CD4-positive, alpha-beta T cell (primary cell): ENCODE measurements at regions not wholly inside any gene's neighbourhood (a gene's known extent, or its start where the extent isn't known, plus 50 kb on each side); places are given as distances from the start of the nearest gene placed in this dataset.

ENCODE experiments used
- ATAC-seq: fragments of 200-7000 bp; cut with Tn5 transposase; one replicate; pipeline ENCODE4 v1.10.0; 2022; ENCODE audit warnings: mild to moderate bottlenecking; ENCODE audit not compliant: poor library complexity
- CTCF ChIA-PET: fragments of 350-600 bp; sonication (Branson Sonifier 250); formaldehyde crosslinking; loops from one replicate; lab custom pipeline; 2021; ENCODE audit warnings: antibody characterized with exemption, inconsistent platforms; lab: Charles Lee
- POLR2A ChIA-PET: fragments of 350-600 bp; sonication (Branson Sonifier 250); formaldehyde crosslinking; loops from one replicate; lab custom pipeline; 2021; ENCODE audit warnings: antibody characterized with exemption, inconsistent platforms; lab: Charles Lee
- DNase-seq, 14 experiments: peaks; one replicate each; pipeline ENCODE4 v3.0.0-alpha.2; 2013 to 2020; ENCODE audit warnings: mixed read lengths in 2 of 14
- H3K27ac ChIP-seq, 2 donors: one replicate each; pipeline versions ENCODE4 v1.5.1 to v1.7.0; 2013; ENCODE audit warnings: low read length in 2 of 2, low read depth in 1 of 2, mild to moderate bottlenecking in 1 of 2
- H3K27me3 ChIP-seq, 2 experiments: 1 replicate in 1 of 2; 2 replicates in 1 of 2; pipeline versions ENCODE4 v1.6.1 to v1.7.0; 2013; ENCODE audit warnings: low read length in 2 of 2, control low read depth in 1 of 2, mild to moderate bottlenecking in 1 of 2, moderate library complexity in 1 of 2; ENCODE audit not compliant: insufficient read depth in 2 of 2, control insufficient read depth in 1 of 2
- H3K36me3 ChIP-seq: one replicate; pipeline ENCODE4 v1.6.1; 2013; ENCODE audit warnings: low read length, control low read depth; ENCODE audit not compliant: insufficient read depth
- H3K4me1 ChIP-seq: one replicate; pipeline ENCODE4 v1.6.1; 2013; ENCODE audit warnings: low read length, control low read depth; ENCODE audit not compliant: insufficient read depth
- H3K4me3 ChIP-seq: one replicate; pipeline ENCODE4 v1.5.1; 2013; ENCODE audit warnings: mild to moderate bottlenecking, low read length, moderate library complexity
- H3K9me3 ChIP-seq, 2 experiments: 1 replicate in 1 of 2; 2 replicates in 1 of 2; pipeline versions ENCODE4 v1.6.1 to v1.7.0; 2013; ENCODE audit warnings: low read length in 2 of 2, mild to moderate bottlenecking in 2 of 2, control low read depth in 1 of 2, moderate library complexity in 1 of 2; ENCODE audit not compliant: control insufficient read depth in 1 of 2, insufficient read depth in 1 of 2
- H3K27ac Mint-ChIP-seq: one replicate; pipeline ENCODE4 v1.8.0; 2020; ENCODE audit warnings: mixed read lengths
- H3K27me3 Mint-ChIP-seq: one replicate; pipeline ENCODE4 v1.8.0; 2021; ENCODE audit warnings: mixed read lengths
- H3K36me3 Mint-ChIP-seq: one replicate; pipeline ENCODE4 v1.8.0; 2021; ENCODE audit warnings: low read depth, mixed read lengths
- H3K4me1 Mint-ChIP-seq: one replicate; pipeline ENCODE4 v1.8.0; 2021; ENCODE audit warnings: low read depth, mixed read lengths
- H3K4me3 Mint-ChIP-seq: one replicate; pipeline ENCODE4 v1.8.0; 2020; ENCODE audit warnings: mild to moderate bottlenecking, mixed read lengths
- H3K9me3 Mint-ChIP-seq: one replicate; pipeline ENCODE4 v1.8.0; 2020; ENCODE audit warnings: mixed read lengths
- CTCF ChIP-seq: fragments of 200-600 bp; IDR thresholded peaks from one replicate; pipeline ENCODE4 v1.8.0; 2022; ENCODE audit warnings: antibody characterized with exemption, mild to moderate bottlenecking
- intact Hi-C, 2 experiments: fragments of 100-400 bp; cut with DNase I in 1 of 2; cut with micrococcal nuclease in 1 of 2; formaldehyde crosslinking; loops; one replicate each; pipeline versions ENCODE4 v1.15.1 to v1.9.0; 2023 to 2025; cut with DNase I, micrococcal nuclease

- intact Hi-C loops: no loop called here
- Mint-ChIP-seq H3K27ac (no peak overlapping the region), H3K9me3 (no peaks in the 10 kb centered on the region), H3K36me3 (no peaks in the 10 kb centered on the region), H3K4me1 (no peaks in the 10 kb centered on the region), H3K27me3 (peaks cover 6% of the 10 kb centered on the region), H3K4me3 (no peak overlapping the region)
- no peaks in the 10 kb centered on the region for H3K36me3 ChIP-seq
- DNase-seq (no peak), ATAC-seq (no peak)
- ChIA-PET POLR2A (no interaction called here), CTCF (no interaction called here)
- H3K4me1 ChIP-seq: no peaks in the 10 kb centered on the region
- no peak overlapping the region for H3K4me3 ChIP-seq
- no peak overlapping the region for H3K27ac ChIP-seq
- H3K27me3 ChIP-seq: no peaks in the 10 kb centered on the region
- no peak for TF ChIP-seq CTCF
- H3K9me3 ChIP-seq: no peaks in the 10 kb centered on the region
Observed at GRCh38 chr3:101049532-101049931, 56.3 kb upstream of the ABI3BP start.

- Mint-ChIP-seq H3K4me3 (no peak overlapping the region), H3K27me3 (peaks cover 10% of the 10 kb centered on the region), H3K9me3 (no peaks in the 10 kb centered on the region), H3K27ac (no peak overlapping the region), H3K36me3 (no peaks in the 10 kb centered on the region), H3K4me1 (no peaks in the 10 kb centered on the region)
- no peak overlapping the region for H3K27ac ChIP-seq
- intact Hi-C loops: no loop called here
- TF ChIP-seq CTCF: no peak
- H3K27me3 ChIP-seq: no peaks in the 10 kb centered on the region
- no peaks in the 10 kb centered on the region for H3K36me3 ChIP-seq
- ATAC-seq (no peak), DNase-seq (no peak)
- H3K4me3 ChIP-seq: no peak overlapping the region
- POLR2A ChIA-PET: no interaction called here
- H3K4me1 ChIP-seq: no peaks in the 10 kb centered on the region
- CTCF ChIA-PET: no interaction called here
- H3K9me3 ChIP-seq: no peaks in the 10 kb centered on the region
Observed at GRCh38 chr3:101043687-101044078, 50.5 kb upstream of the ABI3BP start.

- no peaks in the 10 kb centered on the region for H3K9me3 Mint-ChIP-seq
- H3K36me3 Mint-ChIP-seq: no peaks in the 10 kb centered on the region
- ATAC-seq: no peak
- POLR2A ChIA-PET: no interaction called here
- no peak overlapping the region for H3K27ac ChIP-seq
- no peak overlapping the region for H3K4me3 Mint-ChIP-seq
- no peaks in the 10 kb centered on the region for H3K4me1 ChIP-seq
- no peak for DNase-seq
- H3K4me1 Mint-ChIP-seq: no peaks in the 10 kb centered on the region
- H3K27me3 Mint-ChIP-seq: peaks cover 10% of the 10 kb centered on the region
- no peak overlapping the region for H3K4me3 ChIP-seq
- intact Hi-C loops: no loop called here
- no peak for TF ChIP-seq CTCF
- H3K27ac Mint-ChIP-seq: no peak overlapping the region
- CTCF ChIA-PET: no interaction called here
- H3K36me3 ChIP-seq: no peaks in the 10 kb centered on the region
- H3K9me3 ChIP-seq: no peaks in the 10 kb centered on the region
- no peaks in the 10 kb centered on the region for H3K27me3 ChIP-seq
Observed at GRCh38 chr3:101042996-101043686, 49.9 kb upstream of the ABI3BP start.
